ENCODE measurements at regions not wholly inside any gene's neighbourhood (a gene's known extent, or its start where the extent isn't known, plus 50 kb on each side); places are given as distances from the start of the nearest gene placed in this dataset.

DNA sequence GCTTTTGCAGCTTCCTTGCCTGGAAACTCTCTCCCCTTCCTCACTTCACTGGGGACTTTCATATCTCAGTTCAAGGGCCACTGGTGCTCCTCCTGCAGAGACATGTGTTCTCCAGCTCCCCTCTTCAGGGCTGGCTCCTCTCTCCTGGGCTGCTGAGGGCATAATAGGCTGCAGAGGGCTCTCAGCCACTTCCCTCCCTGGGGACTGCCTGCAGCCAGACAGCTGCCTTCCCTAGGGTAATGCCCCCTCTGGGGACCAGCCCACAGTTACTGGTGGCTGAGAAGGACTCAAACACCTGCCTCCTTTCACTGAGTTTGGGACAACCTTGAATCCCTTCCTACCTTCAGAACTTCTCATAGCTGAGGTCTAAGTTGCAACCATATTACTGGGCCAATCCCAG lies 104.8 kb upstream of the POU3F1 start:
- TF ChIP-seq, protein P1, sequence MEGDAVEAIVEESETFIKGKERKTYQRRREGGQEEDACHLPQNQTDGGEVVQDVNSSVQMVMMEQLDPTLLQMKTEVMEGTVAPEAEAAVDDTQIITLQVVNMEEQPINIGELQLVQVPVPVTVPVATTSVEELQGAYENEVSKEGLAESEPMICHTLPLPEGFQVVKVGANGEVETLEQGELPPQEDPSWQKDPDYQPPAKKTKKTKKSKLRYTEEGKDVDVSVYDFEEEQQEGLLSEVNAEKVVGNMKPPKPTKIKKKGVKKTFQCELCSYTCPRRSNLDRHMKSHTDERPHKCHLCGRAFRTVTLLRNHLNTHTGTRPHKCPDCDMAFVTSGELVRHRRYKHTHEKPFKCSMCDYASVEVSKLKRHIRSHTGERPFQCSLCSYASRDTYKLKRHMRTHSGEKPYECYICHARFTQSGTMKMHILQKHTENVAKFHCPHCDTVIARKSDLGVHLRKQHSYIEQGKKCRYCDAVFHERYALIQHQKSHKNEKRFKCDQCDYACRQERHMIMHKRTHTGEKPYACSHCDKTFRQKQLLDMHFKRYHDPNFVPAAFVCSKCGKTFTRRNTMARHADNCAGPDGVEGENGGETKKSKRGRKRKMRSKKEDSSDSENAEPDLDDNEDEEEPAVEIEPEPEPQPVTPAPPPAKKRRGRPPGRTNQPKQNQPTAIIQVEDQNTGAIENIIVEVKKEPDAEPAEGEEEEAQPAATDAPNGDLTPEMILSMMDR (IDR thresholded peaks at IDR 0.05; ENCODE audit: extremely low read depth in 1 of 2, insufficient read depth in 1 of 2, low read depth in 1 of 2, low read length in 2 of 2), result no peak
- no peak for TF ChIP-seq POLR2A (IDR thresholded peaks at IDR 0.05; ENCODE audit: low read depth, low read length)
- TF ChIP-seq, protein P2, sequence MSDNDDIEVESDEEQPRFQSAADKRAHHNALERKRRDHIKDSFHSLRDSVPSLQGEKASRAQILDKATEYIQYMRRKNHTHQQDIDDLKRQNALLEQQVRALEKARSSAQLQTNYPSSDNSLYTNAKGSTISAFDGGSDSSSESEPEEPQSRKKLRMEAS (IDR thresholded peaks at IDR 0.05; ENCODE audit: insufficient read depth, insufficient read length), result no peak
